OCI-LY7 (cell line): ENCODE measurements at regions not wholly inside any gene's neighbourhood (a gene's known extent, or its start where the extent isn't known, plus 50 kb on each side); places are given as distances from the start of the nearest gene placed in this dataset.

Experiments used
- BruUV-seq: library from RNA; stranded (reverse); fragments of 400-500 nt; replicated peaks from 2 replicates; lab custom pipeline; 2021; lab: Mats Ljungman, UMichigan
- CTCF ChIA-PET: fragments of 300-600 bp; sonication (Branson Sonifier 250); formaldehyde crosslinking; loops from one replicate; lab custom pipeline; 2022; ENCODE audit warnings: antibody characterized with exemption; ENCODE audit not compliant: unreplicated experiment; lab: Charles Lee
- POLR2A ChIA-PET: fragments of 300-600 bp; sonication (Branson Sonifier 250); formaldehyde crosslinking; loops from one replicate; lab custom pipeline; 2022; ENCODE audit warnings: antibody characterized with exemption; lab: Charles Lee
- DNase-seq: peaks from one replicate; pipeline ENCODE4 v3.0.0-alpha.2; 2015; ENCODE audit warnings: low spot score
- H2AFZ ChIP-seq: fragments of 200-600 bp; sonication (generic), shearing (Covaris generic); 2 replicates; pipeline ENCODE4 v1.6.1; 2014; ENCODE audit warnings: mild to moderate bottlenecking, antibody characterized with exemption, low read length, moderate library complexity
- H3K27ac ChIP-seq: fragments of 200-600 bp; sonication (generic); 2 replicates; pipeline ENCODE4 v1.5.1; 2014; ENCODE audit warnings: mixed run types, low read depth, mild to moderate bottlenecking, moderate library complexity, low read length, inconsistent platforms; ENCODE audit not compliant: poor library complexity, severe bottlenecking
- H3K36me3 ChIP-seq: fragments of 200-600 bp; sonication (generic); 2 replicates; pipeline ENCODE4 v1.6.1; 2014; ENCODE audit warnings: mild to moderate bottlenecking, antibody characterized with exemption, low read length, moderate library complexity, mixed read lengths; ENCODE audit not compliant: insufficient read depth
- H3K4me1 ChIP-seq: fragments of 200-600 bp; sonication (generic); 2 replicates; pipeline ENCODE4 v1.5.1; 2014; ENCODE audit warnings: mild to moderate bottlenecking, low read length; ENCODE audit not compliant: insufficient read depth, poor library complexity, severe bottlenecking
- H3K4me2 ChIP-seq: fragments of 200-600 bp; sonication (generic); 2 replicates; pipeline ENCODE4 v1.6.1; 2014; ENCODE audit warnings: mild to moderate bottlenecking, low read length
- H3K4me3 ChIP-seq: fragments of 200-600 bp; sonication (generic); 2 replicates; pipeline ENCODE4 v1.5.1; 2014; ENCODE audit warnings: mild to moderate bottlenecking, low read depth, low read length; ENCODE audit not compliant: poor library complexity, severe bottlenecking
- H3K79me2 ChIP-seq: fragments of 200-600 bp; sonication (generic); 2 replicates; pipeline ENCODE4 v1.6.1; 2016; ENCODE audit warnings: low read depth, mild to moderate bottlenecking, low read length, moderate library complexity, mixed read lengths; ENCODE audit not compliant: insufficient read depth
- H3K9me2 ChIP-seq: fragments of 200-600 bp; sonication (generic); 2 replicates; pipeline ENCODE4 v1.6.1; 2016; ENCODE audit warnings: mild to moderate bottlenecking, low read length, mixed read lengths; ENCODE audit not compliant: insufficient read depth
- H3K9me3 ChIP-seq: fragments of 200-600 bp; sonication (generic); 2 replicates; pipeline ENCODE4 v1.6.1; 2014; ENCODE audit warnings: mild to moderate bottlenecking, mixed run types, low read length, mixed read lengths
- H4K20me1 ChIP-seq: fragments of 200-600 bp; sonication (generic); 2 replicates; pipeline ENCODE4 v1.6.1; 2014; ENCODE audit warnings: mild to moderate bottlenecking, antibody characterized with exemption, low read length, moderate library complexity, mixed read lengths; ENCODE audit not compliant: insufficient read depth
- EZH2phosphoT487 ChIP-seq: fragments of 200-600 bp; sonication (generic); IDR thresholded peaks from 2 replicates; pipeline ENCODE4 v1.6.1; 2018; ENCODE audit warnings: low read depth, borderline replicate concordance, mild to moderate bottlenecking, mixed run types, antibody characterized with exemption, low read length, moderate library complexity, mixed read lengths
- intact Hi-C: fragments of 100-400 bp; cut with micrococcal nuclease; formaldehyde crosslinking; loops from one replicate; pipeline ENCODE4 v1.10.0; 2022; ENCODE audit not compliant: unreplicated experiment
- TF ChIP-seq, protein P1 (sequence below): fragments of 200-600 bp; sonication (generic); conservative IDR thresholded peaks from 2 replicates; pipeline ENCODE4 v1.5.1; 2014; ENCODE audit warnings: mild to moderate bottlenecking, antibody characterized with exemption, low read length, moderate library complexity, mixed read lengths

DNA sequence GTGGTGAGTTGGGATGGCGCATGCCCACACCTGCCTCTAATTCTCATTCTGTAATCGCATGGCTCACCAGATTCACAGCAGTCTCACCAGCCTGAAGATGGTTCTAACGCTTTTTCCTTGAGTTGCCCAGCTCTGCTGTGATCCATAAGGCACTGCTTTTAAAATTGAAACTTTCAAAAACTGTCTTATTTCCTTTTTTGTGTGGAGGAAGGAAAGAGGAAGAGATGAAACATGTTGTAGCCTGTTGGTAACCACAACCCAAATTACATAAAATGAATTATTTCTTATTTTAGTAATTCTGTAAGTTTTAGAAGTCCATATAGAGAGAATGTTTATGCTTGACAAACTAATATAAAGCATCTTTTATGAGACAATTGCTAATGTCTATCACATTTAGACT is 165.4 kb downstream of the RBM43 start:
- ChIA-PET CTCF (no interaction called here), POLR2A (interaction anchor here (0.7 kb wide), 1 partner anchor 404 kb away, joined by 3 read pairs; no protein-coding TSS in a partner anchor)
- no peaks in the 10 kb centered on the region for H4K20me1 ChIP-seq
- H3K36me3 ChIP-seq: no peaks in the 10 kb centered on the region
- no peak overlapping the region for H3K4me3 ChIP-seq
- no TSS peak for BruUV-seq
- no peaks in the 10 kb centered on the region for H3K79me2 ChIP-seq
- intact Hi-C loops: no loop called here
- H3K27ac ChIP-seq: no peak overlapping the region
- H3K9me3 ChIP-seq: no peaks in the 10 kb centered on the region
- no peak for DNase-seq
- no peak overlapping the region for H2AFZ ChIP-seq
- H3K4me1 ChIP-seq: no peaks in the 10 kb centered on the region
- H3K9me2 ChIP-seq: no peaks in the 10 kb centered on the region
- no peak overlapping the region for H3K4me2 ChIP-seq
- TF ChIP-seq EZH2phosphoT487: no peak
- TF ChIP-seq, protein P1, sequence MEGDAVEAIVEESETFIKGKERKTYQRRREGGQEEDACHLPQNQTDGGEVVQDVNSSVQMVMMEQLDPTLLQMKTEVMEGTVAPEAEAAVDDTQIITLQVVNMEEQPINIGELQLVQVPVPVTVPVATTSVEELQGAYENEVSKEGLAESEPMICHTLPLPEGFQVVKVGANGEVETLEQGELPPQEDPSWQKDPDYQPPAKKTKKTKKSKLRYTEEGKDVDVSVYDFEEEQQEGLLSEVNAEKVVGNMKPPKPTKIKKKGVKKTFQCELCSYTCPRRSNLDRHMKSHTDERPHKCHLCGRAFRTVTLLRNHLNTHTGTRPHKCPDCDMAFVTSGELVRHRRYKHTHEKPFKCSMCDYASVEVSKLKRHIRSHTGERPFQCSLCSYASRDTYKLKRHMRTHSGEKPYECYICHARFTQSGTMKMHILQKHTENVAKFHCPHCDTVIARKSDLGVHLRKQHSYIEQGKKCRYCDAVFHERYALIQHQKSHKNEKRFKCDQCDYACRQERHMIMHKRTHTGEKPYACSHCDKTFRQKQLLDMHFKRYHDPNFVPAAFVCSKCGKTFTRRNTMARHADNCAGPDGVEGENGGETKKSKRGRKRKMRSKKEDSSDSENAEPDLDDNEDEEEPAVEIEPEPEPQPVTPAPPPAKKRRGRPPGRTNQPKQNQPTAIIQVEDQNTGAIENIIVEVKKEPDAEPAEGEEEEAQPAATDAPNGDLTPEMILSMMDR: no peak

DNA sequence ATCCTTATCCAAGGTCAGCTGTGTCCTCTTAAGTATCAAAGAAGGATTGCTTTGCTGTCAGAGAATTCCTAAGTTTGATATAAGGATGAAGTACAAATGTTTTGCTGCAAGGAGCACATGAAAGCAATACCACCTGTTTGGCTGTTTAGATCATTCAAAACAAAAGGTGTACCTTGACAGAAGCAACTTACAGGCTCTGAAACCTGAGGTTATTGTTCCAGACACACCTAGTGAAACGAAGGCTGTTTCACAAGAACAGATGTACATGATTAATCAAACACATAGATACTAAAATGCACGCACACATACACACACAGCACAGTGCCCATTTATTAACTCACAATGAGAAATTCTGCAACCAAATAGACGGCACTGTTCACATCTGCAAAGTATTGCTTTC is 166.2 kb downstream of the RBM43 start:
- POLR2A ChIA-PET: no interaction called here
- no peak overlapping the region for H3K4me3 ChIP-seq

DNA sequence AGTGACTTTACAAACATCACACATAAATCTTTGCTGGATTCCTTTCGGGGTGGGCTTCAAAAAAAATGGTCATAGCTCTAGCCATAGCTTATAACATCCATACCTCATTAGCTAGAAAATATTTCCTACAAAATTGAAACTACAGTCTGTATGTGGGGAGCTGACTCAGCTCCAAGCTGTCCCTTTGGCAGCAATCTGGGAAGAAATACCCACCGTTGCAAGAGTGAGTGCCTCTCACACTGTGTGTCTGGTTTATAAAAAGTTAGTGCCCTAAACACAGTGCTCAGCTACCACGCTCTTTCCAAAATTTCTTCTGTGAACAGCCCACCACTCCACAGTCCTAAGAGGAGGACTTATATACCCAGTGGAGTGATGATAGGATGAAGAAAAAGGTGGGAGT is 170.1 kb downstream of the RBM43 start:
- ChIA-PET POLR2A (no interaction called here), CTCF (no interaction called here)
- intact Hi-C loops: no loop called here
- no peaks in the 10 kb centered on the region for H3K79me2 ChIP-seq
- no peaks in the 10 kb centered on the region for H4K20me1 ChIP-seq
- no peak for TF ChIP-seq EZH2phosphoT487
- TF ChIP-seq, protein P1: no peak
- no peaks in the 10 kb centered on the region for H3K4me1 ChIP-seq
- no peak for DNase-seq
- BruUV-seq: no TSS peak
- no peak overlapping the region for H3K4me3 ChIP-seq
- no peak overlapping the region for H2AFZ ChIP-seq
- no peaks in the 10 kb centered on the region for H3K9me2 ChIP-seq
- H3K9me3 ChIP-seq: no peaks in the 10 kb centered on the region
- H3K27ac ChIP-seq: no peak overlapping the region
- H3K36me3 ChIP-seq: no peaks in the 10 kb centered on the region
- H3K4me2 ChIP-seq: no peak overlapping the region

More for the DNA sequence above, 166.2 kb downstream of the RBM43 start:
- TF ChIP-seq, protein P1: no peak
- TF ChIP-seq EZH2phosphoT487: no peak
- CTCF ChIA-PET: no interaction called here
- Histone ChIP-seq H2AFZ (no peak overlapping the region), H3K36me3 (no peaks in the 10 kb centered on the region), H3K4me2 (no peak overlapping the region), H3K79me2 (no peaks in the 10 kb centered on the region), H3K9me2 (no peaks in the 10 kb centered on the region), H3K27ac (no peak overlapping the region), H4K20me1 (no peaks in the 10 kb centered on the region), H3K4me1 (no peaks in the 10 kb centered on the region), H3K9me3 (no peaks in the 10 kb centered on the region)
- BruUV-seq: no TSS peak
- no peak for DNase-seq
- intact Hi-C loops: no loop called here
